Trophoblast cell (in vitro differentiated cells and primary cell): ENCODE measurements at regions not wholly inside any gene's neighbourhood (a gene's known extent, or its start where the extent isn't known, plus 50 kb on each side); places are given as distances from the start of the nearest gene placed in this dataset.

Experiments
- DNase-seq, 2 donors: peaks; one replicate each; pipeline ENCODE4 v3.0.0-alpha.2; 2016
- H2AFZ ChIP-seq: 2 replicates; pipeline ENCODE4 v1.6.1; 2013; ENCODE audit warnings: low read length, moderate library complexity, mild to moderate bottlenecking; ENCODE audit not compliant: insufficient read depth, poor library complexity
- H2AK5ac ChIP-seq: 2 replicates; pipeline ENCODE4 v1.6.1; 2013; ENCODE audit warnings: mild to moderate bottlenecking, low read length
- H2BK120ac ChIP-seq: 2 replicates; pipeline ENCODE4 v1.6.1; 2013; ENCODE audit warnings: low read length, mild to moderate bottlenecking, moderate library complexity; ENCODE audit not compliant: insufficient read depth, poor library complexity
- H2BK12ac ChIP-seq: 2 replicates; pipeline ENCODE4 v1.6.1; 2013; ENCODE audit warnings: mild to moderate bottlenecking, low read length, moderate library complexity
- H2BK5ac ChIP-seq: 2 replicates; pipeline ENCODE4 v1.6.1; 2013; ENCODE audit warnings: low read length, low read depth, moderate library complexity, mild to moderate bottlenecking; ENCODE audit not compliant: poor library complexity
- H3K14ac ChIP-seq: 2 replicates; pipeline ENCODE4 v1.6.1; 2013; ENCODE audit warnings: mild to moderate bottlenecking, low read length
- H3K18ac ChIP-seq: 2 replicates; pipeline ENCODE4 v1.6.1; 2013; ENCODE audit warnings: mild to moderate bottlenecking, low read length
- H3K23ac ChIP-seq: 2 replicates; pipeline ENCODE4 v1.6.1; 2013; ENCODE audit warnings: low read length
- H3K27ac ChIP-seq: 2 replicates; pipeline ENCODE4 v1.5.1; 2013; ENCODE audit warnings: low read depth, mild to moderate bottlenecking, inconsistent platforms, low read length, moderate library complexity
- H3K27me3 ChIP-seq: 2 replicates; pipeline ENCODE4 v1.6.1; 2013; ENCODE audit warnings: inconsistent platforms, mild to moderate bottlenecking, low read length, moderate library complexity; ENCODE audit not compliant: insufficient read depth
- H3K36me3 ChIP-seq, 2 experiments: 1 replicate in 1 of 2; 2 replicates in 1 of 2; pipeline ENCODE4 v1.6.1; 2013; ENCODE audit warnings: low read length in 2 of 2, mild to moderate bottlenecking in 2 of 2, moderate library complexity in 1 of 2; ENCODE audit not compliant: insufficient read depth in 2 of 2, control insufficient read depth in 1 of 2
- H3K4ac ChIP-seq: 2 replicates; pipeline ENCODE4 v1.6.1; 2013; ENCODE audit warnings: low read depth, mild to moderate bottlenecking, low read length, moderate library complexity
- H3K4me1 ChIP-seq, 2 experiments: 1 replicate in 1 of 2; 2 replicates in 1 of 2; pipeline ENCODE4 v1.6.1; 2013; ENCODE audit warnings: low read length in 2 of 2, mild to moderate bottlenecking in 2 of 2, moderate library complexity in 1 of 2; ENCODE audit not compliant: insufficient read depth in 2 of 2, control insufficient read depth in 1 of 2
- H3K4me2 ChIP-seq: 2 replicates; pipeline ENCODE4 v1.6.1; 2013; ENCODE audit warnings: inconsistent platforms, mild to moderate bottlenecking, low read length, moderate library complexity
- H3K4me3 ChIP-seq: 2 replicates; pipeline ENCODE4 v1.5.1; 2013; ENCODE audit warnings: mild to moderate bottlenecking, low read depth, low read length, inconsistent platforms
- H3K79me1 ChIP-seq: one replicate; pipeline ENCODE4 v1.6.1; 2013; ENCODE audit warnings: low read length
- H3K79me2 ChIP-seq: 2 replicates; pipeline ENCODE4 v1.6.1; 2013; ENCODE audit warnings: low read length, mild to moderate bottlenecking; ENCODE audit not compliant: control insufficient read depth, insufficient read depth, poor library complexity
- H3K9ac ChIP-seq: 2 replicates; pipeline ENCODE4 v1.6.1; 2013; ENCODE audit warnings: mild to moderate bottlenecking, low read length
- H3K9me3 ChIP-seq: 2 replicates; pipeline ENCODE4 v1.6.1; 2013; ENCODE audit warnings: low read depth, mild to moderate bottlenecking, control low read depth, inconsistent platforms, low read length; ENCODE audit not compliant: insufficient read depth
- H4K12ac ChIP-seq: 2 replicates; pipeline ENCODE4 v1.6.1; 2013; ENCODE audit warnings: low read depth, mild to moderate bottlenecking, low read length, moderate library complexity
- H4K8ac ChIP-seq: 2 replicates; pipeline ENCODE4 v1.6.1; 2013; ENCODE audit warnings: low read depth, mild to moderate bottlenecking, low read length, moderate library complexity
- H4K91ac ChIP-seq: one replicate; pipeline ENCODE4 v1.6.1; 2013; ENCODE audit warnings: low read depth, mild to moderate bottlenecking, low read length, moderate library complexity
- WGBS: extraction: QIAGEN DNeasy Blood & Tissue Kit; methylation state at CpG from one replicate; pipeline ENCODE4 v1.1.7; 2013; ENCODE audit warnings: missing lambda C conversion rate; ENCODE audit not compliant: insufficient read length, insufficient coverage; ENCODE audit errors: extremely low coverage; 5-methylcytosine and 5-hydroxymethylcytosine counted together

DNA sequence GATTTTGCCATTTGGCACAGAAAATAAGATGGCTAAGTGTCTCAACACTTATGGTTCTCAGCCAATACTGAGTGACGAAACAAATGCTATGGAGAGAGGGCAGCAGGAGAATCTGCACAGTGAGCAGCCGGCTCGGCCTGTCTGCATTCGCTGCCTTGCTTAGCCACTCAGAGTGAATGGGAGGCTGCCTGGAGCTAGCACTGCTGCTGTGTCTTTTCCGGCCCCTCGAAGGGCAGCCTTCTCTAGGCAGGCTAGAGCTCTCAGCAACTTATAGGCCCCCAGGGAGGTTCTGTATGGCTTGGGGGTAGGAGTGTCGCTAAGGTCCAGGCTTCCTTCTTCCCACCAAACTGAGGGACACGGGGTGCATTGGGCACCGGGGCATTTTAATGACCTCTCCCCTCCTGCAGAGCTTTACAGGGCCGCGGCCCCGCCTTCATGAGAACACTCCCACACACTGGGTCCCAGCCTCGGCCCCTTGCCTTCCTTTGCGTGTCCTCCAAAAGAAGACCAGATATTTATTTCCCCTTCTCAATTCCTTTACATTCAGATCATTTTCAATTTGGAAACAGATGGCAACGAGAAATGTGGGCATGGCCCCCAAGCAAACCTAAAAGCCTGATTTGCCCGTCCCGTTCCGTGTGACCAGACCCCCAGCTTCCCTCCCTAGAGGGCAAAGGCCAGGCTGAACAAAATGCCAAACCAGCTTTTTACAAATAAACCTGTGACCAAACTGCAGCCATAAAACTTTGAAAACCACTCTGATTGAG, 670.9 kb downstream of the TOX3 start:
- Histone ChIP-seq H3K4ac (no peak overlapping the region), H3K23ac (no peak overlapping the region), H3K4me1 (no peaks in the 10 kb centered on the region), H3K18ac (no peak overlapping the region), H3K14ac (no peak overlapping the region), H3K9ac (no peak overlapping the region), H2BK12ac (no peak overlapping the region), H2AFZ (no peak overlapping the region), H4K12ac (no peak overlapping the region), H3K36me3 (no peaks in the 10 kb centered on the region), H4K91ac (no peak overlapping the region), H3K4me3 (no peak overlapping the region), H3K79me2 (no peaks in the 10 kb centered on the region), H2BK120ac (no peak overlapping the region), H3K79me1 (no peaks in the 10 kb centered on the region), H2BK5ac (no peak overlapping the region), H3K9me3 (no peaks in the 10 kb centered on the region), H2AK5ac (no peak overlapping the region), H3K4me2 (no peak overlapping the region), H3K27me3 (no peaks in the 10 kb centered on the region), H3K27ac (no peak overlapping the region), H4K8ac (no peak overlapping the region)
- WGBS = no CpG with 5 or more reads among the region's 18 CpGs
- no peak for DNase-seq

DNA sequence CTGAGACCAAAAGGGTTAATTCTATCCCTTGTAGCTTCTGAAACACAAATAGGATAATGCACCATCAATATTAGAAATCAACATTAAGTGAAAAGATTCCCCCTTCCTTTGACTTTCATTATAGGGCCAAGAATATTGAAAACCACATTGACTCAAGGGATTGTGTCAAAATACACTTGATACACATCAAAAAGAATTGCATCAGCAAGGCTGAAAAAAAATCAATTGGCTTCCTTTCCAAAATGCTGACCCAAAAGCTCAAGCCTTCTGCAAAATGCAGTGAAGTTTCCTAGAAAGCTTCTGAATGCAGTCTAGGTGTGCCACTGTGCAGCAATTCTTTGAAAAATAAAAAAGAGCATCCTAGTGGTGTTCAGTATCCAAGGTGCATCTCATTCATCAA, 674.4 kb downstream of the TOX3 start:
- no peak overlapping the region for H3K4me3 ChIP-seq
- no peak overlapping the region for H3K4ac ChIP-seq
- no peak overlapping the region for H3K14ac ChIP-seq
- H3K9ac ChIP-seq = no peak overlapping the region
- no peaks in the 10 kb centered on the region for H3K79me1 ChIP-seq
- H3K27me3 ChIP-seq = no peaks in the 10 kb centered on the region
- no peak overlapping the region for H2AFZ ChIP-seq
- H3K4me2 ChIP-seq = no peak overlapping the region
- no peak overlapping the region for H3K18ac ChIP-seq
- H4K91ac ChIP-seq = no peak overlapping the region
- no peaks in the 10 kb centered on the region for H3K4me1 ChIP-seq
- H2BK12ac ChIP-seq = no peak overlapping the region
- H4K8ac ChIP-seq = no peak overlapping the region
- no peak for DNase-seq
- no peak overlapping the region for H3K23ac ChIP-seq
- no peaks in the 10 kb centered on the region for H3K9me3 ChIP-seq
- H3K27ac ChIP-seq = no peak overlapping the region
- no peak overlapping the region for H2BK5ac ChIP-seq
- no peak overlapping the region for H2AK5ac ChIP-seq
- no peak overlapping the region for H4K12ac ChIP-seq
- H3K79me2 ChIP-seq = no peaks in the 10 kb centered on the region
- no peaks in the 10 kb centered on the region for H3K36me3 ChIP-seq
- no peak overlapping the region for H2BK120ac ChIP-seq

DNA sequence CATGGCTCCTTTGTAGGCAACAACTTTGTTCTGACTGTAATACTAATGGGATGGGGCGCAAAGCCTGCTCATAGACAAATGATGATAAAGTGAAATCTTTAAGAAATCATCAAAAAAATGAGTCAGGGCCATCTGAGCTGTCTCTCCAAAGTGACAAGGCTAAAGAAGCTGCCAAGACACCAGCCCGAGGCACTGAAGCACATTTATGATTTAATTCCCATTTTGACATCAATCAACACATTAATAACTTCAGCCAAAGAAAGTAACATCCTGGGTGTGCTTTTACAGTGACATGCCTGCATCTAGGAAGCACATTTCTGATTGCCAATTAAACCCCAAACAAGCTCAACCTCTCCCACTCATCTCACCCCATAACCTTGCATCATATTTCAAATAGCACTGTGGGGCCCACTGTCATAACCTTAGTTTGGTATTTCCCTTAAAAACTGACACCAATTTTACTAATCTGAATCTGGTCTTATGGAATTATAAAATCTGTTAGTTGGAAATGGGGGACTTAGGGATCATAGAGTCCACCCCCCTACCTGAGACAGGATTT, 676.6 kb downstream of the TOX3 start:
- Histone ChIP-seq H3K4me3 (no peak overlapping the region), H3K23ac (no peak overlapping the region)
- WGBS = no CpG with 5 or more reads among the region's 2 CpGs

DNA sequence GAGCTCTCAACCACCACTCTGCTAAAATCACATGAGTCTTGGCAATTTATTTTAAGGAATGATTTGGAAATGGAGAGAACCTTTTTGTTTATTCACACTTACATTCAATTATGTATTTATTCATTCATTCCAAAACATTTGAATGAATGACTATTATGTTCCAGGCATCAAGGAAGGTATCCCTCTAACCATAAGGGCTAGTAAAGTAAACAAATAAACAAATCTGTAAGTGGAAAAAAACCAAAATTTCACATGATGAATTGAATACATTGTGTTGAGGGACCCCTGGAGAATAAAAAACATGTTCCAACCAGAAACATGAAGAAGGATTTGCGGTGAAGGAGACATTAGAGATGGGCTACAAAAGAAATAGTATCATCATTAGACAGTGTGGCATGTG, 677.8 kb downstream of the TOX3 start:
- no peaks in the 10 kb centered on the region for H3K36me3 ChIP-seq
- H2AK5ac ChIP-seq = no peak overlapping the region
- H2BK5ac ChIP-seq = no peak overlapping the region
- H2BK12ac ChIP-seq = no peak overlapping the region
- DNase-seq = no peak
- H3K4me3 ChIP-seq = no peak overlapping the region
- H3K4me1 ChIP-seq = no peaks in the 10 kb centered on the region
- H3K9me3 ChIP-seq = no peaks in the 10 kb centered on the region
- H3K9ac ChIP-seq = no peak overlapping the region
- H2AFZ ChIP-seq = no peak overlapping the region
- no peaks in the 10 kb centered on the region for H3K27me3 ChIP-seq
- H3K14ac ChIP-seq = no peak overlapping the region
- no CpG with 5 or more reads among the region's 1 CpG for WGBS
- H3K18ac ChIP-seq = no peak overlapping the region
- no peaks in the 10 kb centered on the region for H3K79me2 ChIP-seq
- H2BK120ac ChIP-seq = no peak overlapping the region
- no peak overlapping the region for H4K8ac ChIP-seq
- H3K4ac ChIP-seq = no peak overlapping the region
- H3K27ac ChIP-seq = no peak overlapping the region
- no peak overlapping the region for H3K4me2 ChIP-seq
- H4K12ac ChIP-seq = no peak overlapping the region
- no peaks in the 10 kb centered on the region for H3K79me1 ChIP-seq
- H3K23ac ChIP-seq = no peak overlapping the region
- no peak overlapping the region for H4K91ac ChIP-seq

More for the DNA sequence above, 676.6 kb downstream of the TOX3 start:
- no peak overlapping the region for H3K27ac ChIP-seq
- no peak overlapping the region for H3K18ac ChIP-seq
- H3K14ac ChIP-seq = no peak overlapping the region
- no peak overlapping the region for H2AK5ac ChIP-seq
- no peak overlapping the region for H3K4me2 ChIP-seq
- no peak overlapping the region for H2BK120ac ChIP-seq
- H3K27me3 ChIP-seq = no peaks in the 10 kb centered on the region
- no peak overlapping the region for H2AFZ ChIP-seq
- no peak overlapping the region for H2BK5ac ChIP-seq
- no peak overlapping the region for H2BK12ac ChIP-seq
- H3K79me1 ChIP-seq = no peaks in the 10 kb centered on the region
- H4K8ac ChIP-seq = no peak overlapping the region
- no peak overlapping the region for H3K9ac ChIP-seq
- no peaks in the 10 kb centered on the region for H3K9me3 ChIP-seq
- no peaks in the 10 kb centered on the region for H3K79me2 ChIP-seq
- H4K12ac ChIP-seq = no peak overlapping the region
- no peak for DNase-seq
- H4K91ac ChIP-seq = no peak overlapping the region
- no peak overlapping the region for H3K4ac ChIP-seq
- H3K4me1 ChIP-seq = no peaks in the 10 kb centered on the region
- H3K36me3 ChIP-seq = no peaks in the 10 kb centered on the region
